ENCODE measurements at regions not wholly inside any gene's neighbourhood (a gene's known extent, or its start where the extent isn't known, plus 50 kb on each side); places are given as distances from the start of the nearest gene placed in this dataset.

- peak; percentile 5 to 71 for DNase-seq (ENCODE audit: low read depth in 1 of 2, low spot score in 1 of 2)
- Histone ChIP-seq H3K4me3 (replicated peaks; ENCODE audit: insufficient read depth, low read length) (no peak overlapping the region), H3K27ac (replicated peaks) (no peak overlapping the region), H3K27me3 (ENCODE audit: insufficient read depth, poor library complexity, severe bottlenecking) (peaks cover 2% of the 10 kb centered on the region)
- TF ChIP-seq SPI1 (IDR thresholded peaks at IDR 0.05; ENCODE audit: borderline replicate concordance, low read depth) (peak; percentile 27; the same call in 1 of the 2 replicates), REST (IDR thresholded peaks at IDR 0.05; ENCODE audit: insufficient replicate concordance, low read depth) (no peak)
Observed at GRCh38 chr7:45506059-45506458, 68.1 kb upstream of the ADCY1 start.

GRCh38 chr7:45509222-45509621, 64.9 kb upstream of the ADCY1 start:
- no peak for TF ChIP-seq SPI1 (IDR thresholded peaks at IDR 0.05; ENCODE audit: borderline replicate concordance, low read depth)
- TF ChIP-seq POLR2AphosphoS5 (IDR thresholded peaks at IDR 0.05; ENCODE audit: low read depth) = no peak
- TF ChIP-seq GABPA (IDR thresholded peaks at IDR 0.05; ENCODE audit: low read depth) = no peak
- no peak for TF ChIP-seq REST (IDR thresholded peaks at IDR 0.05; ENCODE audit: insufficient replicate concordance, low read depth)
- TF ChIP-seq CTCF (IDR thresholded peaks at IDR 0.05; ENCODE audit: insufficient read depth, low read length) = no peak
- Histone ChIP-seq H3K4me3 (replicated peaks; ENCODE audit: insufficient read depth, low read length) (no peak overlapping the region), H3K27ac (replicated peaks) (no peak overlapping the region), H3K27me3 (ENCODE audit: insufficient read depth, poor library complexity, severe bottlenecking) (no peaks in the 10 kb centered on the region)
- DNase-seq (ENCODE audit: low read depth in 1 of 2, low spot score in 1 of 2) = no peak

- H3K4me3 ChIP-seq (replicated peaks; ENCODE audit: insufficient read depth, low read length) = no peak overlapping the region
- H3K27me3 ChIP-seq (ENCODE audit: insufficient read depth, poor library complexity, severe bottlenecking) = peaks cover 2% of the 10 kb centered on the region
- DNase-seq (ENCODE audit: low read depth in 1 of 2, low spot score in 1 of 2) = no peak
- TF ChIP-seq SPI1 (IDR thresholded peaks at IDR 0.05; ENCODE audit: borderline replicate concordance, low read depth) = no peak
- no peak for TF ChIP-seq POLR2AphosphoS5 (IDR thresholded peaks at IDR 0.05; ENCODE audit: low read depth)
- TF ChIP-seq GABPA (IDR thresholded peaks at IDR 0.05; ENCODE audit: low read depth) = no peak
- TF ChIP-seq REST (IDR thresholded peaks at IDR 0.05; ENCODE audit: insufficient replicate concordance, low read depth) = no peak
- TF ChIP-seq CTCF (IDR thresholded peaks at IDR 0.05; ENCODE audit: insufficient read depth, low read length) = no peak
- H3K27ac ChIP-seq (replicated peaks) = no peak overlapping the region
Observed at GRCh38 chr7:45511721-45512597, 62.2 kb upstream of the ADCY1 start.
